ENCODE measurements at regions not wholly inside any gene's neighbourhood (a gene's known extent, or its start where the extent isn't known, plus 50 kb on each side); places are given as distances from the start of the nearest gene placed in this dataset.

- no peaks in the 10 kb centered on the region for H3K36me3 ChIP-seq (ENCODE audit: insufficient read depth in 1 of 2, low read depth in 1 of 2)
- ATAC-seq: no peak
- no peaks in the 10 kb centered on the region for H3K27me3 ChIP-seq (ENCODE audit: insufficient read depth in 3 of 3, low read length in 2 of 3)
- no peak overlapping the region for H3K27ac ChIP-seq
- TF ChIP-seq CTCF (IDR thresholded peaks at IDR 0.05): no peak
- H3K4me3 ChIP-seq: no peak overlapping the region
- intact Hi-C loops (cut with DNase I): no loop called here
- H3K4me1 ChIP-seq: no peaks in the 10 kb centered on the region
- no peak for DNase-seq
- H3K9me3 ChIP-seq: no peaks in the 10 kb centered on the region
- WGBS, 3 donors: 94 to 96% (median 94%) methylated on average over 13 of the region's 13 CpGs
Observed at GRCh38 chr6:67201563-67201962, 1433.5 kb upstream of the ADGRB3 start.

- Histone ChIP-seq H3K4me1 (no peaks in the 10 kb centered on the region), H3K4me3 (no peak overlapping the region), H3K27me3 (ENCODE audit: insufficient read depth in 3 of 3, low read length in 2 of 3) (no peaks in the 10 kb centered on the region), H3K9me3 (no peaks in the 10 kb centered on the region), H3K36me3 (ENCODE audit: insufficient read depth in 1 of 2, low read depth in 1 of 2) (no peaks in the 10 kb centered on the region), H3K27ac (no peak overlapping the region)
- no peak for ATAC-seq
- intact Hi-C loops (cut with DNase I): no loop called here
- 80 to 82% (median 82%) methylated on average over 7 of the region's 7 CpGs for WGBS, 3 donors
- no peak for DNase-seq
- TF ChIP-seq CTCF (IDR thresholded peaks at IDR 0.05): no peak
Observed at GRCh38 chr6:67200626-67201403, 1434.3 kb upstream of the ADGRB3 start.

GRCh38 chr6:67199425-67199824 lies 1435.7 kb upstream of the ADGRB3 start:
- Histone ChIP-seq H3K36me3 (ENCODE audit: insufficient read depth in 1 of 2, low read depth in 1 of 2) (no peaks in the 10 kb centered on the region), H3K4me1 (no peaks in the 10 kb centered on the region), H3K27me3 (ENCODE audit: insufficient read depth in 3 of 3, low read length in 2 of 3) (no peaks in the 10 kb centered on the region), H3K27ac (no peak overlapping the region), H3K9me3 (no peaks in the 10 kb centered on the region), H3K4me3 (no peak overlapping the region)
- DNase-seq (no peak), ATAC-seq (no peak)
- no peak for TF ChIP-seq CTCF (IDR thresholded peaks at IDR 0.05)
- WGBS, 3 donors: 73 to 75% (median 74%) methylated on average over 6 of the region's 6 CpGs
- intact Hi-C loops (cut with DNase I): no loop called here

GRCh38 chr6:67190733-67191132 lies 1444.3 kb upstream of the ADGRB3 start:
- Histone ChIP-seq H3K9me3 (no peaks in the 10 kb centered on the region), H3K27me3 (ENCODE audit: insufficient read depth in 3 of 3, low read length in 2 of 3) (no peaks in the 10 kb centered on the region), H3K4me1 (no peaks in the 10 kb centered on the region), H3K27ac (no peak overlapping the region), H3K36me3 (ENCODE audit: insufficient read depth in 1 of 2, low read depth in 1 of 2) (no peaks in the 10 kb centered on the region), H3K4me3 (no peak overlapping the region)
- ATAC-seq (no peak), DNase-seq (no peak)
- TF ChIP-seq CTCF (IDR thresholded peaks at IDR 0.05): no peak
- intact Hi-C loops (cut with DNase I): no loop called here

- Histone ChIP-seq H3K4me1 (no peaks in the 10 kb centered on the region), H3K36me3 (ENCODE audit: insufficient read depth in 1 of 2, low read depth in 1 of 2) (no peaks in the 10 kb centered on the region), H3K27me3 (ENCODE audit: insufficient read depth in 3 of 3, low read length in 2 of 3) (no peaks in the 10 kb centered on the region), H3K27ac (no peak overlapping the region), H3K4me3 (no peak overlapping the region), H3K9me3 (no peaks in the 10 kb centered on the region)
- DNase-seq (no peak), ATAC-seq (no peak)
- intact Hi-C loops (cut with DNase I): no loop called here
- TF ChIP-seq CTCF (IDR thresholded peaks at IDR 0.05): no peak
- 90 to 100% (median 96%) methylated on average over 1 of the region's 1 CpG for WGBS, 3 donors
Observed at GRCh38 chr6:67184405-67184804, 1450.7 kb upstream of the ADGRB3 start.
